K562 (cell line): ENCODE measurements at regions not wholly inside any gene's neighbourhood (a gene's known extent, or its start where the extent isn't known, plus 50 kb on each side); places are given as distances from the start of the nearest gene placed in this dataset.

Source experiments
- ATAC-seq: fragments of 200-7000 bp; cut with Tn5 transposase; 3 replicates; pipeline ENCODE4 v1.9.1; 2020; ENCODE audit warnings: moderate library complexity
- BruUV-seq: library from RNA; stranded (reverse); fragments of 400-500 nt; replicated peaks from 2 replicates; lab custom pipeline; 2021; lab: Mats Ljungman, UMichigan
- CTCF ChIA-PET: fragments of 300-600 bp; formaldehyde crosslinking; extraction: SDS; loops from one replicate; lab custom pipeline; 2021; ENCODE audit warnings: low intra/inter-chr PET ratio; lab: Yijun Ruan, JAX
- POLR2A ChIA-PET: fragments of 300-600, 350-650 bp; sonication (Branson Sonifier 250); formaldehyde crosslinking; extraction: SDS; loops from one replicate; lab custom pipeline; 2021; ENCODE audit warnings: antibody characterized with exemption, inconsistent platforms; lab: Yijun Ruan, JAX
- DNase-seq, 4 experiments: peaks; one replicate each; pipeline versions ENCODE4 v3.0.0 to v3.0.0-alpha.2; 2011 to 2018; ENCODE audit warnings: low spot score in 3 of 4, mixed read lengths in 3 of 4; ENCODE audit errors: extremely low read depth in 1 of 4
- FAIRE-seq: peaks from 2 replicates; lab custom pipeline; 2011; peaks lifted over from hg19 to GRCh38; lab: Jason Lieb, UNC
- H2AFZ ChIP-seq: 2 replicates; pipeline ENCODE4 v1.6.0; 2011; ENCODE audit warnings: low read depth, low read length, control low read depth, inconsistent platforms
- H3K27ac ChIP-seq: fragments of 200-600 bp; 3 replicates; pipeline ENCODE4 v1.8.0; 2011; ENCODE audit warnings: low read depth, mild to moderate bottlenecking, control low read depth, inconsistent platforms, low read length, moderate library complexity, mixed read lengths; ENCODE audit errors: extremely low read depth
- H3K27me3 ChIP-seq, 2 experiments: fragments of 300-600 bp in 1 of 2; 2 replicates in 1 of 2; 3 replicates in 1 of 2; pipeline versions ENCODE4 v1.6.0 to v1.8.0; 2011; ENCODE audit warnings: inconsistent platforms in 2 of 2, low read length in 2 of 2, mild to moderate bottlenecking in 1 of 2, mixed read lengths in 1 of 2, moderate library complexity in 1 of 2; ENCODE audit not compliant: control insufficient read depth in 2 of 2, insufficient read depth in 2 of 2
- H3K36me3 ChIP-seq: fragments of 300-600 bp; 3 replicates; pipeline ENCODE4 v1.8.0; 2011; ENCODE audit warnings: mild to moderate bottlenecking, low read length, inconsistent platforms; ENCODE audit not compliant: control insufficient read depth, insufficient read depth
- H3K4me1 ChIP-seq, 2 experiments: fragments of 200-600 bp in 1 of 2; replicated peaks in 1 of 2; 2 replicates in 1 of 2; 3 replicates in 1 of 2; pipeline versions ENCODE4 v1.5.1 to v1.8.0; 2011; ENCODE audit warnings: inconsistent platforms in 2 of 2, low read length in 2 of 2, mild to moderate bottlenecking in 1 of 2, mixed read lengths in 1 of 2, moderate library complexity in 1 of 2; ENCODE audit not compliant: control insufficient read depth in 2 of 2, insufficient read depth in 2 of 2
- H3K4me2 ChIP-seq: 2 replicates; pipeline ENCODE4 v1.6.1; 2011; ENCODE audit warnings: low read length, control low read depth, inconsistent platforms, mixed read lengths; ENCODE audit not compliant: insufficient read depth
- H3K4me3 ChIP-seq: fragments of 200-600 bp; sonication (generic), shearing (Covaris generic); 2 replicates; pipeline ENCODE4 v1.5.1; 2016; ENCODE audit warnings: control low read depth, inconsistent platforms
- H3K79me2 ChIP-seq: fragments of 200-600 bp; 3 replicates; pipeline ENCODE4 v1.8.0; 2011; ENCODE audit warnings: low read length, inconsistent platforms; ENCODE audit not compliant: control insufficient read depth, insufficient read depth
- H3K9ac ChIP-seq, 2 experiments: 2 replicates each; pipeline versions ENCODE4 v1.6.0 to v1.6.1; 2011; ENCODE audit warnings: low read depth in 2 of 2, low read length in 2 of 2, control low read depth in 1 of 2, inconsistent platforms in 1 of 2, mild to moderate bottlenecking in 1 of 2, mixed read lengths in 1 of 2; ENCODE audit not compliant: insufficient read depth in 1 of 2
- H3K9me1 ChIP-seq: one replicate; pipeline ENCODE4 v1.6.0; 2011; ENCODE audit warnings: inconsistent platforms, mild to moderate bottlenecking, low read length, moderate library complexity; ENCODE audit not compliant: control insufficient read depth, insufficient read depth
- H3K9me3 ChIP-seq: replicated peaks from 2 replicates; pipeline ENCODE4 v1.5.1; 2011; ENCODE audit warnings: low read depth, low read length, inconsistent platforms; ENCODE audit not compliant: control insufficient read depth, insufficient read depth
- H4K20me1 ChIP-seq: replicated peaks from 2 replicates; pipeline ENCODE4 v1.6.1; 2011; ENCODE audit warnings: low read length, inconsistent platforms, mixed read lengths; ENCODE audit not compliant: control insufficient read depth, insufficient read depth
- BRCA1 ChIP-seq, 2 experiments: fragments of 450-650 bp in 1 of 2; sonication (generic) in 1 of 2; formaldehyde crosslinking in 1 of 2; IDR thresholded peaks; 2 replicates each; pipeline versions ENCODE4 v1.5.0 to v1.6.1; 2017 to 2020; ENCODE audit warnings: mild to moderate bottlenecking in 1 of 2, missing genetic modification reagents in 1 of 2
- ETS2 ChIP-seq: IDR thresholded peaks from 2 replicates; pipeline ENCODE4 v1.6.1; 2016; ENCODE audit warnings: borderline replicate concordance, missing genetic modification characterization, mild to moderate bottlenecking, moderate library complexity, missing compliant biosample characterization; ENCODE audit not compliant: poor library complexity, severe bottlenecking
- KDM2B ChIP-seq: fragments of 250-450 bp; sonication (Bioruptor Pico); IDR thresholded peaks from 2 replicates; pipeline ENCODE4 v1.8.0; 2021; ENCODE audit warnings: mild to moderate bottlenecking, moderate library complexity
- RFX5 ChIP-seq: IDR thresholded peaks from 2 replicates; pipeline ENCODE4 v1.6.1; 2011; ENCODE audit warnings: low read depth, mild to moderate bottlenecking, improper control_type of control experiment, low read length
- WGBS: fragments of 100-300 bp; shearing (Covaris generic); methylation state at CpG from one replicate; pipeline ENCODE4 v1.1.6; 2016; ENCODE audit warnings: low coverage, mixed read lengths; ENCODE audit not compliant: insufficient coverage; ENCODE audit errors: missing lambda C conversion rate; 5-methylcytosine and 5-hydroxymethylcytosine counted together
- in situ Hi-C: fragments of 300-500 bp; cut with MboI; formaldehyde crosslinking; loops from 4 replicates; pipeline ENCODE4 v1.15.0; 2018; ENCODE audit warnings: inconsistent platforms, mixed read lengths
- intact Hi-C: fragments of 100-400 bp; cut with micrococcal nuclease; formaldehyde crosslinking; loops from 2 replicates; pipeline ENCODE4 v1.14.2; 2022

- no peak overlapping the region for H3K4me3 ChIP-seq
- no peak overlapping the region for H3K4me2 ChIP-seq
- intact Hi-C loops, result loop anchor here (5.0 to 10.0 kb wide), 4 partner anchors 203 to 723 kb away; partner anchors contain the start of gene YEATS4
- H3K27ac ChIP-seq, result no peak overlapping the region
- FAIRE-seq, result no peak
- H3K79me2 ChIP-seq, result no peaks in the 10 kb centered on the region
- no peaks in the 10 kb centered on the region for H3K36me3 ChIP-seq
- no peak overlapping the region for H3K9ac ChIP-seq
- BruUV-seq, result no TSS peak
- WGBS, result 19% methylated on average over 7 of the region's 7 CpGs
- H3K9me3 ChIP-seq, result no peaks in the 10 kb centered on the region
- H3K9me1 ChIP-seq, result no peaks in the 10 kb centered on the region
- TF ChIP-seq BRCA1 (IDR thresholded peaks at IDR 0.05) (no peak), BRCA1 (CRISPR knock-in tag; IDR thresholded peaks at IDR 0.05) (no peak), KDM2B (CRISPR knock-in tag) (no peak), RFX5 (no peak), ETS2 (tag) (no peak)
- TF ChIP-seq, all 486 proteins: peak for 0
- DNase-seq (no peak), ATAC-seq (no peak)
- Histone ChIP-seq H3K4me1 (peaks cover 0 to 4% of the 10 kb centered on the region in 2 experiments; a peak in 1 of 5 replicates), H2AFZ (no peak overlapping the region), H3K27me3 (peaks cover 0 to 4% of the 10 kb centered on the region in 2 experiments; a peak in 1 of 5 replicates), H4K20me1 (no peaks in the 10 kb centered on the region)
- CTCF ChIA-PET, result no interaction called here
- in situ Hi-C loops, result loop anchor here (10.0 kb wide), 1 partner anchor 133 kb away; no protein-coding TSS in a partner anchor
- POLR2A ChIA-PET, result interaction anchor here (0.5 to 0.6 kb wide), 2 partner anchors 96 to 103 kb away, joined by 3 read pairs; no protein-coding TSS in a partner anchor
Observed at GRCh38 chr12:69151254-69151764, 88.1 kb upstream of the CPSF6 start.
